ENCODE measurements at regions not wholly inside any gene's neighbourhood (a gene's known extent, or its start where the extent isn't known, plus 50 kb on each side); places are given as distances from the start of the nearest gene placed in this dataset.

DNA sequence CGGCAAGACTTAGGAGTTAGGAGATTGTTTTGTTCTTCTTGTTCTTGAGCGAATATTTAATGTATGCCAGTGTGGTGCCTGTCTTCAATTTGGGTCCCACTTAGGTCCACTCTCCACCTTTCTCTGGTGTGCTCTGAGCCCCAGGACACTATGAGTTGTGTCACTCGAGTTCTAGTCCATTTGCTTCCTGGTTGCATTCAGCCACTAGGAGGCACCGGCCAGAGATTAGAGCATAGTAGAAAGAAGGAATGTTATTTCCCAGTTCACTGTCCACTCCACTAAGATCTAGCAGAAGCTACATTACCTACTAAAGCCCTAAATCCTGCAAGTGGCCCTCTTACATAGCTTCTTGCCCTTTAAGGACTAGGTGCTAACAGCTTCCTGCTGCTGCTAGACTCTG lies 326.9 kb downstream of the NAF1 start:
- no peaks in the 10 kb centered on the region for H3K9me3 ChIP-seq (ENCODE audit: low read length)
- BruUV-seq (replicated peaks) = no TSS peak
- CTCF ChIA-PET (ENCODE audit: unreplicated experiment) = no interaction called here

DNA sequence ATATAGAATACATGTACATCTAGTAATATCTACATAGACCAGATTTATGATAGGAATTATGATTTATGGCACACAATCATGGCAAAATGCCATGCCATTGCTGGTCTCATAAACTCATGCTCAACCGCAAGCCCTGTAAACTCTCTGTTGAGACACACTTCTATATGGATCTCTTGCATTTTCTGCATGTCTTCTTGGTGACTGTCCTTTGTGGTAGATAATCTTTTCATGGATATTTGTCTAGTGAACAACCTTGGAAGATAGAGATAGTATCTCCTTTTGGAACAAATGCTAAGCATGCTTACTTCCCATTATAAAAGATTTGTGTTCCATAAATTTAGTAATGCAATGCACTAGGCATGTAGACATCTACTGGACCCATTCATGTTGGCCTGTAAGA lies 328.0 kb downstream of the NAF1 start:
- H3K4me3 ChIP-seq (ENCODE audit: low read depth, low read length, poor library complexity, severe bottlenecking) = no peak overlapping the region
- intact Hi-C loops (cut with micrococcal nuclease; ENCODE audit: unreplicated experiment) = no loop called here
- H3K9me2 ChIP-seq (ENCODE audit: insufficient read depth, low read length) = no peaks in the 10 kb centered on the region
- no peaks in the 10 kb centered on the region for H3K36me3 ChIP-seq (ENCODE audit: insufficient read depth, low read length)
- TF ChIP-seq EZH2phosphoT487 (IDR thresholded peaks at IDR 0.05; ENCODE audit: borderline replicate concordance, low read depth, low read length) (no peak), CTCF (conservative IDR thresholded peaks at IDR 0.05; ENCODE audit: low read length) (no peak)
- H4K20me1 ChIP-seq (ENCODE audit: insufficient read depth, low read length) = no peaks in the 10 kb centered on the region
- ChIA-PET CTCF (ENCODE audit: unreplicated experiment) (no interaction called here), POLR2A (no interaction called here)
- H3K4me2 ChIP-seq (ENCODE audit: low read length) = no peak overlapping the region
- peaks cover 6% of the 10 kb centered on the region for H3K4me1 ChIP-seq (ENCODE audit: insufficient read depth, low read length, poor library complexity, severe bottlenecking)
- no peak overlapping the region for H3K27ac ChIP-seq (ENCODE audit: low read depth, low read length, poor library complexity, severe bottlenecking)
- H3K79me2 ChIP-seq (ENCODE audit: insufficient read depth, low read depth, low read length) = no peaks in the 10 kb centered on the region
- BruUV-seq (replicated peaks) = no TSS peak
- no peak overlapping the region for H2AFZ ChIP-seq (ENCODE audit: low read length)
- no peak for DNase-seq (ENCODE audit: low spot score)
- no peaks in the 10 kb centered on the region for H3K9me3 ChIP-seq (ENCODE audit: low read length)

More for the DNA sequence above, 326.9 kb downstream of the NAF1 start:
- TF ChIP-seq CTCF (conservative IDR thresholded peaks at IDR 0.05; ENCODE audit: low read length) = peak; percentile 50
- no peak for TF ChIP-seq EZH2phosphoT487 (IDR thresholded peaks at IDR 0.05; ENCODE audit: borderline replicate concordance, low read depth, low read length)
- Histone ChIP-seq H3K4me1 (ENCODE audit: insufficient read depth, low read length, poor library complexity, severe bottlenecking) (peaks cover 6% of the 10 kb centered on the region), H3K36me3 (ENCODE audit: insufficient read depth, low read length) (no peaks in the 10 kb centered on the region), H2AFZ (ENCODE audit: low read length) (no peak overlapping the region), H3K9me2 (ENCODE audit: insufficient read depth, low read length) (no peaks in the 10 kb centered on the region), H3K79me2 (ENCODE audit: insufficient read depth, low read depth, low read length) (no peaks in the 10 kb centered on the region), H3K4me3 (ENCODE audit: low read depth, low read length, poor library complexity, severe bottlenecking) (no peak overlapping the region), H3K4me2 (ENCODE audit: low read length) (no peak overlapping the region), H4K20me1 (ENCODE audit: insufficient read depth, low read length) (no peaks in the 10 kb centered on the region), H3K27ac (ENCODE audit: low read depth, low read length, poor library complexity, severe bottlenecking) (no peak overlapping the region)
- POLR2A ChIA-PET = no interaction called here
- intact Hi-C loops (cut with micrococcal nuclease; ENCODE audit: unreplicated experiment) = no loop called here
- DNase-seq (ENCODE audit: low spot score) = no peak

DNA sequence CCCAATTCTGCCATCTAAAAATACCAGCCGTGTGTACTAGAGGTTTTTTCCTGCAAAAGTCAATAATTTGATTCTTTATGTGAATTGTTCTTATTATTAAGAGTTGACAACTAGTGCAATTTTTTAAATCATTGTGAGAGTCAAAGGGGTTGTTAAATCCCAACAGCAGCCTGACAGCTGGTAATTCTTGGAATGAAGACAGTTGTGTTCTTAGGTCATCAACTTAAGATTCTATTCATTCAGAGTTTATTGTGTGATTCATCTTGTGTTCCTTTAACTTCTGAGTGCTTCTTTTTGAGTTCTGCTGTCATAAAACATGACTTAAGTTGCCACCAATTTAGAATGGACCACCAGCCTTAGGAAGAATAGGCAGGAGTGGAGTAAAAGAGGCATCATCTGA lies 329.0 kb downstream of the NAF1 start:
- Histone ChIP-seq H3K9me3 (ENCODE audit: low read length) (no peaks in the 10 kb centered on the region), H3K4me3 (ENCODE audit: low read depth, low read length, poor library complexity, severe bottlenecking) (no peak overlapping the region), H2AFZ (ENCODE audit: low read length) (no peak overlapping the region), H3K36me3 (ENCODE audit: insufficient read depth, low read length) (no peaks in the 10 kb centered on the region), H3K79me2 (ENCODE audit: insufficient read depth, low read depth, low read length) (no peaks in the 10 kb centered on the region), H4K20me1 (ENCODE audit: insufficient read depth, low read length) (no peaks in the 10 kb centered on the region), H3K4me2 (ENCODE audit: low read length) (no peak overlapping the region), H3K4me1 (ENCODE audit: insufficient read depth, low read length, poor library complexity, severe bottlenecking) (peaks cover 6% of the 10 kb centered on the region), H3K9me2 (ENCODE audit: insufficient read depth, low read length) (no peaks in the 10 kb centered on the region), H3K27ac (ENCODE audit: low read depth, low read length, poor library complexity, severe bottlenecking) (no peak overlapping the region)
- intact Hi-C loops (cut with micrococcal nuclease; ENCODE audit: unreplicated experiment) = no loop called here
- no peak for DNase-seq (ENCODE audit: low spot score)
- BruUV-seq (replicated peaks) = no TSS peak
- ChIA-PET POLR2A (no interaction called here), CTCF (ENCODE audit: unreplicated experiment) (no interaction called here)
- TF ChIP-seq CTCF (conservative IDR thresholded peaks at IDR 0.05; ENCODE audit: low read length) = no peak
- TF ChIP-seq EZH2phosphoT487 (IDR thresholded peaks at IDR 0.05; ENCODE audit: borderline replicate concordance, low read depth, low read length) = no peak
